GM19455 (cell line): ENCODE measurements at regions not wholly inside any gene's neighbourhood (a gene's known extent, or its start where the extent isn't known, plus 50 kb on each side); places are given as distances from the start of the nearest gene placed in this dataset.

Source experiments
- ATAC-seq: cut with Tn5 transposase; IDR thresholded peaks from one replicate; pipeline ENCODE4 v1.9.1; 2021; ENCODE audit not compliant: unreplicated experiment

- ATAC-seq = no peak
Measured at GRCh38 chr7:34457329-34457728, 200.7 kb upstream of the NPSR1 start.

DNA sequence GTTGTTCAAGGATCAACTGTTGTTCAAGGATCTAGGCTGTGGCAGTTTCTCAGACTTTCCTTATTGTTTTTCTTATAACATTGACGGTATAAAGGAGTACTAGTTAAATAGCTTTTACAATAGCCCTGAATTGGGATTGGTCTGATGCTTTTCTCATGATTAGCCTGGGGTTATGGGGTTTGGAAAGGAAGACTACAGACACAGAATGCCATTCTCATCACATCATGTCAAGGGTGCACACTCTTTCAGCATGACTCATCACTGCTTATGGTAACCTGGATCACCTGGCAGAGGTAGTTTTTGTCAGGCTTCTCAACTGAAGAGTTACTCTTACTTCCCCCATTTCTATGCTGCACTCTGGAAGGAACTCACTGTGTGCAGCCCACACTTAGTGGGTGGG, 194.2 kb upstream of the NPSR1 start:
- no peak for ATAC-seq

DNA sequence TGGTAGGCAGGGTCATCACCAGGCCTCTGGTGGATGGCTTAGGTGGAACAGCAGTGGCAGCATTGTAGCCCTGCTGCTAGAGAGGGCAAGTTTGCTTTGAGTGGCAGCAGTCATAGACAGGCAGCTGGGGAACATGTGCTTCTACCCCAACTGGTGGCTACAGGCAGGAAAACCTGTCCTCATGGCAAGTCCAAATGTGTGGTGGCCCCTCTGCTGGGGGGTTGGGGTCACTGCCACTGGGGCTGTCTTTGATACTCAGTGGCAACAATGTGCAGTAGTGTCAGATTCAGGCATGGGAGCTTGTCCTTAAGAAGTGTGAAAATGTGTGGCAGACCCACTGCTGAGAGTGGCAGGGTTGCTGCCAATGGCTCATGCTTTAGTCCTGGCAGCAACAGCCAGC, 186.2 kb upstream of the NPSR1 start:
- ATAC-seq = no peak

- no peak for ATAC-seq
Measured at GRCh38 chr7:34486371-34486770, 171.6 kb upstream of the NPSR1 start.

DNA sequence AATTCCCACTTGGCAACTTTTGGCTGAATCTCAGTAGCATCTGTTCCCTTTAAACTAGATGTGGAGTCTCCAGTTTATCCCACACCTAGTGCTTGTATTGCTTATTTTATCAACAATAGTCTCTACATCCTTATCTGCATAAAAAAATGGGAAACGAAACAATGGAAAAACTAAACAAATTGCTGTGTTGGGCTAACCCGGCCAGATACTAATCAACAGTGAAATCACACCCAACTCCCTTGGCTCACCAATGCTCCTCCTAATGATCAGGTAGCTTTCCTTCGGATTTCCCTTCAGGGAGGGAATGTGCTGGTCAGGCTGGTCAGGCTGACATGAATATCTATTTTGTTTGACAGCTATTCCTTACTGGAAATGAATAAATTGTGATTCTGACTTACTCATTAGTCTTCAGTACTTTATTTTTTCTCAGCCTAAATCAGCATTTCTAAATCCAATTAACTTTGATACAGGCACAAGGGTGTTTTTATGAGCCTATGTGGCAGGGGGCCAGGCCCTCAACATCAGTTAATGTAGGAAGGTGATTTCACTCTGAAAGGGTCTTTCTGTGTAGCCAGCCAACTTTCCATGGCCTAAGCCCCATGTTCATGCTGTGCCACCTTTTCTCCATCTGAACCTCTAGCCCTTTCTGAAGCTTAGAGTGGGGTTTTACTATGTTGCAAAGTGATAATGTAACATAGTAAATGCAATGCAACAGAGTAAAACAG, 170.5 kb upstream of the NPSR1 start:
- no peak for ATAC-seq

- no peak for ATAC-seq
Measured at GRCh38 chr7:34488766-34489165, 169.3 kb upstream of the NPSR1 start.

DNA sequence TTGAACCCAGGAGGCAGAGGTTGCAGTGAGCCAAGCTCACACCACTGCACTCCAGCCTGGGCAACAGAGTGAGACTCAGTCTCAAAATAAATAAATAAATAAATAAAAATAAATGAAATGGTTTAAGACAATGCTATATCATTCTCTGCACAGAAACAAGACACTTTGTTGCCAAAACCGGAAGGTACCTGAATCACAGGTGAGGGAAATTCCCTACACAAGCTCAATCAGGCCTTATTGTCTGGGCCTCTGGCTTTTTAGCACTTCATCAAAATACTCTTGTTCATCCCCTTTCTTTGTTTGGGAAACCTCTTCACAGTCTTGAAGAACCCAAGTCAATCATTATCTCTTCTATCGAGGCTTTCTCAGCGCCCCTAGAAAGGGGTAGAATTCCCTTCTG, 166.1 kb upstream of the NPSR1 start:
- ATAC-seq = no peak

GRCh38 chr7:34493752-34494151, 164.3 kb upstream of the NPSR1 start:
- ATAC-seq = no peak

DNA sequence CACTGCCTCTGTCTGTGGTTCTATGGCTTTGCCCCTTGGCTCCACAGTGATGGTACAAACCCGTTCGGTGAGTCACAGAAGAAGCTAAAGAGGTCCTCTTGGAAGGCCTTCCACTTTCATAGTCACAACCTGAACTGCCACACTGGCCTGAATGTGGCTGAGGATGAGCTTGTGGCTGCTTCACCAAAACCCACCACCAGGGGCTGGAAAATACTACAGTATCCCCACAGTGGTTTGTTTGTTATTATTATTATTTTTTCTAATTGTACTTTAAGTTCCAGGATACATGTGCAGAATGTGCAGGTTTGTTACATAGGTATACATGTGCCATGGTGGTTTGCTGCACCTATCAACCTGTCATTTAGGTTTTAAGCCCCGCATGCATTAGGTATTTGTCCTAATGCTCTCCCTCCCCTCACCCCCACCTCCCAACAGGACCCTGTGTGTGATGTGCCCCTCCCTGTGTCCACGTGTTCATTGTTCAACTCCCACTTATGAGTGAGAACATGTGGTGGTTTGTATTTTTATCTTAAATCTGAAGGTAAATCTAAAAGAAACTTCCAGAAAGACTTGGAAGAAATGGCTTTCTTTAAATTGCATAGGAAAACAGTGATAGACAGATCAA, 160.8 kb upstream of the NPSR1 start:
- no peak for ATAC-seq

GRCh38 chr7:34501156-34501555, 156.9 kb upstream of the NPSR1 start:
- ATAC-seq = no peak

- ATAC-seq = no peak
Measured at GRCh38 chr7:34507191-34507590, 150.8 kb upstream of the NPSR1 start.

GRCh38 chr7:34523226-34523918, 134.6 kb upstream of the NPSR1 start:
- no peak for ATAC-seq

DNA sequence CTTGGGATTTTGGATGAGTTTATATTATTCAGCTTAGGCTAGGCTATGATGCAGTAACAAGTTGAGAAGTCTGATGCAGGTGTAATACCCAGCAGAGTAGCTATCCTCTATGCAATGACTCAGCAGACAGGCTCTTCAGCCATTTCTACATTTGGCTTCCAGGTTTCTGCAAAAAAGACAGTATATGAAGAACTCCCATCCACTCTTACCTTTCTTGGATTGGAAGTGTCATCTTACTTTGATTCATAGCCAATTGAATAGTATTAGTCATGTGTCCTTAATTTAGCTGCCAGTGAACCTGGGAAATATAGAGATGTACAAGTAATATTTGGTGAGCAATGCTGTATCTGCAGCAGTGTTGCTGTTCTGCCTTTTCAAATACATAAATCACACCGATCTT, 127.8 kb upstream of the NPSR1 start:
- ATAC-seq = no peak

- no peak for ATAC-seq
Measured at GRCh38 chr7:34539003-34539402, 119.0 kb upstream of the NPSR1 start.

GRCh38 chr7:34544621-34545020, 113.4 kb upstream of the NPSR1 start:
- no peak for ATAC-seq

DNA sequence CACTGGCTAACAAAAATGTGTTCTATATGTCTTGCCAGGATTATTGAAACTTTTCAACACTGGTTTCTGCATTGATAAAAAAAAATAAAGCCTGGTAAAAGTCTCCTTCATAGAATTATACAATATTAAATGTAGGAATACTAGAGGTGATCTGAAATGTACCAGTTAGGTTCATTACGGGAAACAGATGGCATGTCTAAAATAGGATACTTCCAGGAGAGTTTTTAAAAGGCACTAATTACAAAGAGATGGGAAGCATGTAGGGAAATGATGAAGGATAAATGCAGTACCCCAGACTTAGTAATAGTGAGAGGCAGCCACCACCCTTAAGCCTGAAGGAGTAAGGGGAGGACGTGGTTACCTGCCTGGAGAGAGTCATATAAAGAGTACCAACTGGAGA, 107.0 kb upstream of the NPSR1 start:
- no peak for ATAC-seq

GRCh38 chr7:34552502-34552901, 105.5 kb upstream of the NPSR1 start:
- no peak for ATAC-seq

GRCh38 chr7:34558022-34558421, 100.0 kb upstream of the NPSR1 start:
- ATAC-seq = no peak

GRCh38 chr7:34564091-34564490, 93.9 kb upstream of the NPSR1 start:
- no peak for ATAC-seq

DNA sequence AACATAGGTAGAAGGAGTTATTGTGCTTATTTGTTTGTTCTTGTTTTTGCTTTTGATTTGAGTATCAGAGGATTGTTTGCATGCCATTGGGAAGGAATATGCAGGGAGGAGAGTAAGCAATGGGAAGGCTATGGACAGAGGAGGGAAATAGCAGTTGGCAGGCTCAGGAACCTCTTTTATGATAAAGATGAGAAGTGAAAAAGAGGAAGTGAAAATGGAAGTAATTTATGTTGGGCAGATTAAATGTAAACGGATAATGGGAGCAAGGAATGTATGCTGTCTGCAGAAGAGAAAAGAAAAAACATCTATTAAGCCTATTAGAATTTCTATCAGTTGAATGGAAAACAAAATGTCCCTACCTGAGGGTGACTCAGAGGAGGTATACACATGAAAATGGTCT, 90.1 kb upstream of the NPSR1 start:
- ATAC-seq = no peak

- ATAC-seq = no peak
Measured at GRCh38 chr7:34569975-34570699, 87.9 kb upstream of the NPSR1 start.

DNA sequence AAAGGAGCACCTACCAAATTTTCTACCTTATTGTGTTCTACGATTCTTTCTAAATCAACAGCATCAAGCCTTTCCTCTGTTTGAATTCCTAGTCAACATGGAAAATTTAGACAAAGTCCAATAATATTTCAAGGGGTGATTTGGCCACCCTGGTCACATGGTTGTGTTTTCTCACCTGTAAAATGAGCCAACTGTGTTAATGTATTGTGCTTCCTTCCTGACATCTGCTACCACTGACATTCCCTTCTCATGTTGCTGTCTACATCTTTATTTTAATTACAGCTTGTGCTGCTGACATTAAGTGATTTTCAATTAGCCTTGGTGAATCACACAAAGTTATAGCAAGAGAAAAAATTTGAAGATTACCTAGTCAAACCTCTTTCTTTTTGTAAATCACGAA, 83.0 kb upstream of the NPSR1 start:
- ATAC-seq = no peak
